ENCODE measurements at regions not wholly inside any gene's neighbourhood (a gene's known extent, or its start where the extent isn't known, plus 50 kb on each side); places are given as distances from the start of the nearest gene placed in this dataset.
"Not testable (repeated sequence)": the region's sequence is repeated elsewhere in the genome, so short reads cannot be mapped to it uniquely, and the experiment has no call there.

- TF ChIP-seq EZH2 (IDR thresholded peaks at IDR 0.05; ENCODE audit: insufficient read depth, low read length); CTCF (IDR thresholded peaks at IDR 0.05; ENCODE audit: insufficient read depth, low read depth, low read length): not testable (repeated sequence)
Measured at GRCh38 chr2:91526083-91526482, 2834.6 kb downstream of the RPIA start.
